ENCODE measurements at regions not wholly inside any gene's neighbourhood (a gene's known extent, or its start where the extent isn't known, plus 50 kb on each side); places are given as distances from the start of the nearest gene placed in this dataset.

GRCh38 chr2:53484531-53484930 lies 283.1 kb upstream of the CHAC2 start:
- FAIRE-seq = no peak
- no peak overlapping the region for H3K27ac ChIP-seq (ENCODE audit: control insufficient read depth, insufficient read depth)
- H3K9ac ChIP-seq (ENCODE audit: control insufficient read depth, insufficient read depth, low read length) = no peak overlapping the region
- no peaks in the 10 kb centered on the region for H3K4me1 ChIP-seq (ENCODE audit: control insufficient read depth, insufficient read depth, low read length)
- no peaks in the 10 kb centered on the region for H3K79me2 ChIP-seq (ENCODE audit: control insufficient read depth, insufficient read depth, low read length)
- in situ Hi-C loops (cut with MboI) = no loop called here
- H3K4me3 ChIP-seq = no peak overlapping the region
- ChIA-PET RAD21 (ENCODE audit: unreplicated experiment) (no interaction called here), SMC1A (ENCODE audit: uncharacterized antibody, unreplicated experiment) (no interaction called here), POLR2A (no interaction called here), CTCF (no interaction called here)
- no peak overlapping the region for H2AFZ ChIP-seq (ENCODE audit: control insufficient read depth, low read depth, low read length)
- H3K27me3 ChIP-seq (replicated peaks in 1 of 2; ENCODE audit: control insufficient read depth in 2 of 2, insufficient read depth in 2 of 2, low read length in 1 of 2) = no peaks in the 10 kb centered on the region
- no peaks in the 10 kb centered on the region for H3K9me3 ChIP-seq (replicated peaks; ENCODE audit: control insufficient read depth, insufficient read depth, low read length)
- WGBS (ENCODE audit: insufficient coverage, insufficient replicate concordance, low lambda C conversion rate, missing lambda C conversion rate) = 7% methylated on average over 4 of the region's 4 CpGs
- H4K20me1 ChIP-seq (ENCODE audit: control insufficient read depth, insufficient read depth) = no peaks in the 10 kb centered on the region
- BruUV-seq (replicated peaks) = no TSS peak
- ATAC-seq = no peak
- H3K36me3 ChIP-seq (ENCODE audit: control insufficient read depth in 2 of 2, insufficient read depth in 2 of 2, low read length in 1 of 2) = no peaks in the 10 kb centered on the region
- TF ChIP-seq RELA (IDR thresholded peaks at IDR 0.05; ENCODE audit: borderline replicate concordance, partially characterized antibody) = no peak
- no peak for TF ChIP-seq USF2 (IDR thresholded peaks at IDR 0.05; ENCODE audit: borderline replicate concordance, low read depth, low read length)
- TF ChIP-seq HCFC1 (IDR thresholded peaks at IDR 0.05; ENCODE audit: low read length) = no peak
- intact Hi-C loops (cut with micrococcal nuclease; ENCODE audit: unreplicated experiment) = no loop called here
- no peak overlapping the region for H3K4me2 ChIP-seq (ENCODE audit: control insufficient read depth, insufficient read depth)
- no peak for DNase-seq (ENCODE audit: low read depth, low spot score)

DNA sequence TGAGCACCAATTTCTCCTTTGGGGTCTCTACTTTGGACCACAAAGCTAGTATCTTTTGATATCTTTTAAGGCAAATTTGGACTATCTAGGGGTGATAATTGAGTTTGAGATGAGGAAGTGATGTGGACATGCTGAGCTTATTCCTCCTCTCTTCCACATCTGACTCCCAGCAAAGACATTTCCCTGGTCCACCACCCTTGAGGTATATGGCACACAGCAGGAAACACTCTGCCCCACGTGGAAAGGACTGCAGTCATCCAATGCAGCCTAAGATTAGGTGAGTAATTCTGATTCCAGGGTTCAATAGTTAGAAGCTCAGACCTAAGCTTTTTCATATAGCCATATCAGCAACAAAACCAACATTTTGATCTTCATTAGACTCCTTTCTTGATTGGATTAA lies 290.1 kb upstream of the CHAC2 start:
- WGBS (ENCODE audit: insufficient coverage, insufficient replicate concordance, low lambda C conversion rate, missing lambda C conversion rate) = 0% methylated on average over 1 of the region's 1 CpG
- RAD21 ChIA-PET (ENCODE audit: unreplicated experiment) = interaction anchor here (1.1 kb wide), 2 partner anchors 9 to 11 kb away, joined by 3 read pairs; no protein-coding TSS in a partner anchor
- in situ Hi-C loops (cut with MboI) = no loop called here
- TF ChIP-seq, protein P1, sequence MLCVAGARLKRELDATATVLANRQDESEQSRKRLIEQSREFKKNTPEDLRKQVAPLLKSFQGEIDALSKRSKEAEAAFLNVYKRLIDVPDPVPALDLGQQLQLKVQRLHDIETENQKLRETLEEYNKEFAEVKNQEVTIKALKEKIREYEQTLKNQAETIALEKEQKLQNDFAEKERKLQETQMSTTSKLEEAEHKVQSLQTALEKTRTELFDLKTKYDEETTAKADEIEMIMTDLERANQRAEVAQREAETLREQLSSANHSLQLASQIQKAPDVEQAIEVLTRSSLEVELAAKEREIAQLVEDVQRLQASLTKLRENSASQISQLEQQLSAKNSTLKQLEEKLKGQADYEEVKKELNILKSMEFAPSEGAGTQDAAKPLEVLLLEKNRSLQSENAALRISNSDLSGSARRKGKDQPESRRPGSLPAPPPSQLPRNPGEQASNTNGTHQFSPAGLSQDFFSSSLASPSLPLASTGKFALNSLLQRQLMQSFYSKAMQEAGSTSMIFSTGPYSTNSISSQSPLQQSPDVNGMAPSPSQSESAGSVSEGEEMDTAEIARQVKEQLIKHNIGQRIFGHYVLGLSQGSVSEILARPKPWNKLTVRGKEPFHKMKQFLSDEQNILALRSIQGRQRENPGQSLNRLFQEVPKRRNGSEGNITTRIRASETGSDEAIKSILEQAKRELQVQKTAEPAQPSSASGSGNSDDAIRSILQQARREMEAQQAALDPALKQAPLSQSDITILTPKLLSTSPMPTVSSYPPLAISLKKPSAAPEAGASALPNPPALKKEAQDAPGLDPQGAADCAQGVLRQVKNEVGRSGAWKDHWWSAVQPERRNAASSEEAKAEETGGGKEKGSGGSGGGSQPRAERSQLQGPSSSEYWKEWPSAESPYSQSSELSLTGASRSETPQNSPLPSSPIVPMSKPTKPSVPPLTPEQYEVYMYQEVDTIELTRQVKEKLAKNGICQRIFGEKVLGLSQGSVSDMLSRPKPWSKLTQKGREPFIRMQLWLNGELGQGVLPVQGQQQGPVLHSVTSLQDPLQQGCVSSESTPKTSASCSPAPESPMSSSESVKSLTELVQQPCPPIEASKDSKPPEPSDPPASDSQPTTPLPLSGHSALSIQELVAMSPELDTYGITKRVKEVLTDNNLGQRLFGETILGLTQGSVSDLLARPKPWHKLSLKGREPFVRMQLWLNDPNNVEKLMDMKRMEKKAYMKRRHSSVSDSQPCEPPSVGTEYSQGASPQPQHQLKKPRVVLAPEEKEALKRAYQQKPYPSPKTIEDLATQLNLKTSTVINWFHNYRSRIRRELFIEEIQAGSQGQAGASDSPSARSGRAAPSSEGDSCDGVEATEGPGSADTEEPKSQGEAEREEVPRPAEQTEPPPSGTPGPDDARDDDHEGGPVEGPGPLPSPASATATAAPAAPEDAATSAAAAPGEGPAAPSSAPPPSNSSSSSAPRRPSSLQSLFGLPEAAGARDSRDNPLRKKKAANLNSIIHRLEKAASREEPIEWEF (IDR thresholded peaks at IDR 0.05; ENCODE audit: insufficient replicate concordance, low read depth, low read length) = no peak
- TF ChIP-seq, protein P2, sequence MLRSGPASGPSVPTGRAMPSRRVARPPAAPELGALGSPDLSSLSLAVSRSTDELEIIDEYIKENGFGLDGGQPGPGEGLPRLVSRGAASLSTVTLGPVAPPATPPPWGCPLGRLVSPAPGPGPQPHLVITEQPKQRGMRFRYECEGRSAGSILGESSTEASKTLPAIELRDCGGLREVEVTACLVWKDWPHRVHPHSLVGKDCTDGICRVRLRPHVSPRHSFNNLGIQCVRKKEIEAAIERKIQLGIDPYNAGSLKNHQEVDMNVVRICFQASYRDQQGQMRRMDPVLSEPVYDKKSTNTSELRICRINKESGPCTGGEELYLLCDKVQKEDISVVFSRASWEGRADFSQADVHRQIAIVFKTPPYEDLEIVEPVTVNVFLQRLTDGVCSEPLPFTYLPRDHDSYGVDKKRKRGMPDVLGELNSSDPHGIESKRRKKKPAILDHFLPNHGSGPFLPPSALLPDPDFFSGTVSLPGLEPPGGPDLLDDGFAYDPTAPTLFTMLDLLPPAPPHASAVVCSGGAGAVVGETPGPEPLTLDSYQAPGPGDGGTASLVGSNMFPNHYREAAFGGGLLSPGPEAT (IDR thresholded peaks at IDR 0.05; ENCODE audit: low read depth) = no peak
- TF ChIP-seq SREBF2 (IDR thresholded peaks at IDR 0.05; ENCODE audit: low read length) (no peak), BHLHE40 (IDR thresholded peaks at IDR 0.05; ENCODE audit: borderline replicate concordance in 1 of 2, low read depth in 2 of 2, low read length in 1 of 2) (no peak), YBX1 (IDR thresholded peaks at IDR 0.05) (no peak)

More for the DNA sequence above, 290.1 kb upstream of the CHAC2 start:
- no peak for ATAC-seq
- no peaks in the 10 kb centered on the region for H3K4me1 ChIP-seq (ENCODE audit: control insufficient read depth, insufficient read depth, low read length)
- H3K9me3 ChIP-seq (replicated peaks; ENCODE audit: control insufficient read depth, insufficient read depth, low read length) = no peaks in the 10 kb centered on the region
- H3K27ac ChIP-seq (ENCODE audit: control insufficient read depth, insufficient read depth) = no peak overlapping the region
- no peaks in the 10 kb centered on the region for H4K20me1 ChIP-seq (ENCODE audit: control insufficient read depth, insufficient read depth)
- H3K4me2 ChIP-seq (ENCODE audit: control insufficient read depth, insufficient read depth) = no peak overlapping the region
- FAIRE-seq = no peak
- intact Hi-C loops (cut with micrococcal nuclease; ENCODE audit: unreplicated experiment) = no loop called here
- SMC1A ChIA-PET (ENCODE audit: uncharacterized antibody, unreplicated experiment) = interaction anchor here (1.1 kb wide), 1 partner anchor 14 kb away, joined by 3 read pairs; no protein-coding TSS in a partner anchor
- no peak overlapping the region for H2AFZ ChIP-seq (ENCODE audit: control insufficient read depth, low read depth, low read length)
- POLR2A ChIA-PET = no interaction called here
- H3K9ac ChIP-seq (ENCODE audit: control insufficient read depth, insufficient read depth, low read length) = no peak overlapping the region
- H3K79me2 ChIP-seq (ENCODE audit: control insufficient read depth, insufficient read depth, low read length) = no peaks in the 10 kb centered on the region
- no peaks in the 10 kb centered on the region for H3K36me3 ChIP-seq (ENCODE audit: control insufficient read depth in 2 of 2, insufficient read depth in 2 of 2, low read length in 1 of 2)
- no peak overlapping the region for H3K4me3 ChIP-seq
- DNase-seq (ENCODE audit: low read depth, low spot score) = no peak
- CTCF ChIA-PET = no interaction called here
- no peaks in the 10 kb centered on the region for H3K27me3 ChIP-seq (replicated peaks in 1 of 2; ENCODE audit: control insufficient read depth in 2 of 2, insufficient read depth in 2 of 2, low read length in 1 of 2)
- no TSS peak for BruUV-seq (replicated peaks)
